Renal cortex interstitium (tissue), 11 donors: ENCODE measurements at regions not wholly inside any gene's neighbourhood (a gene's known extent, or its start where the extent isn't known, plus 50 kb on each side); places are given as distances from the start of the nearest gene placed in this dataset.

Source experiments
- DNase-seq, 11 donors: peaks; one replicate each; pipeline ENCODE4 v3.0.0-alpha.2; 2013; ENCODE audit warnings: low read depth in 9 of 11, low spot score in 4 of 11; ENCODE audit errors: extremely low read depth in 1 of 11

DNA sequence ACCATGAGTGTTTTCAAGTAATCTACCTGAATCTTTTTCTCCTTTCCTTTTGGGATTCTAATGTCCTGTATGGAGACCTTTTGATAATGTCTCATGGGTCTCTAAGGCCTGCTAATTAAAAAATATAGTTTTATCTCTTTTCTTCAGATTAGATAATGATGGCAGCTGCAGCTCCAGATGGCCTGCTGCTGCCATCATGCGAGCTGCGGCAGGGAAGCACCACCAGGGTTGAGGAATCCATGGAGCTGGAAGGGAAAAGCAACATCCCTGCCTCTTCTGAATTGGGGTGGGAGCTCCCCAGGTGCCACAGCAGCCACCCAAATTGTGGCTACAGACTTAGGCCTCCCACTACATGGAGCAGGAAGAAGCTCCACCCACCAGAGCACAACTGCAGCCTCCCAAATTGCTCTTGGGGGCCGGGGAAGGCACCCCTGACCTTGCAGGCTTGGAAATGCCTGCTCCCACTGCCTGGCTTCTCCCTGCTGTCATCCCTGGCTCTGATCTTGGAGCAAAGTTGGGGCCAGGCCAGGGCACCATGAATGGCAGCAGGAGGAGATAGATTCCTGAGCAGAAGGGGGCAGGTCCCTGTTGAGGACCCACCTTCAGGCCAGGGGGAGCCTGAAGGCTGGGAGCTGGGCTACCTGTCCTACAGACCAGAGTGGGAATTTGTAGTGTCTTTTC is 189.6 kb upstream of the MAN1A1 start:
- DNase-seq = no peak

DNA sequence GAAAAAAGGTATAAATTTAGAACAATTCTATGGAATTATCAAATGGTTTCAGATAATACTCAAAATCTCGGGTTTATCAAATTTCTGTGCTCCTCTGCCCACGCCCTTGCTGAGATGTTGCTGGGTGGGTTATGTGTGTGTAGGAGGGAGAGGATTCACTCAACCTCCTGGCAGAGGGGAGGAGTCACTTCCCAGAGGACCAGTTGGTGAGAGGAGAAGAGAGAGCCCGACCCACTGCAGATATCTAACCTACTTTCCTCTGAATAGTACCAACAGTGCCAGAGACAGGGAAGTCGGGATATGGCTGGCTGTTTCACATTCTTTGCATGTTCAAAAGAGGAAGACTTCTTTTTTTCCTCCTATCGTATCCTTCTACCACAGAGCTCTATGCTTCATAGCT is 187.1 kb upstream of the MAN1A1 start:
- DNase-seq = no peak

DNA sequence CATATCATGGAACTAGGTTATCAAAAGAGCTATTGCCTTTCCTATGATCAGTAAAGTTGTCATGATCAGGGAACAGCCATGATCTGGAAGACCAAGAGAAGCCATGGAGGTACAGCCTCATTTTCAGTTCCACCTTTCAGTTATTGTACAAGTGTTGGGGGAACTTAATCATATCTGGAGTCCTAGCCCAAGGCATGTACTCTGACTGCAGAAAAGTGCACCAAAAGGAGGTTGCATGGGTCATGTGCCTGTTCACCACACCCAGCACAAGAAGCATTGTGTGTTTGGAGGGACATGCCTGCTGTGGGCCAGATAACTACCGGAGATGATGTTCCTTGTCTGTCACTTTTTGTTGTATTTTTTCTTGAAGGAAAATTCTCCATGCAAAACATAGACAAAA is 185.8 kb upstream of the MAN1A1 start:
- DNase-seq = no peak

DNA sequence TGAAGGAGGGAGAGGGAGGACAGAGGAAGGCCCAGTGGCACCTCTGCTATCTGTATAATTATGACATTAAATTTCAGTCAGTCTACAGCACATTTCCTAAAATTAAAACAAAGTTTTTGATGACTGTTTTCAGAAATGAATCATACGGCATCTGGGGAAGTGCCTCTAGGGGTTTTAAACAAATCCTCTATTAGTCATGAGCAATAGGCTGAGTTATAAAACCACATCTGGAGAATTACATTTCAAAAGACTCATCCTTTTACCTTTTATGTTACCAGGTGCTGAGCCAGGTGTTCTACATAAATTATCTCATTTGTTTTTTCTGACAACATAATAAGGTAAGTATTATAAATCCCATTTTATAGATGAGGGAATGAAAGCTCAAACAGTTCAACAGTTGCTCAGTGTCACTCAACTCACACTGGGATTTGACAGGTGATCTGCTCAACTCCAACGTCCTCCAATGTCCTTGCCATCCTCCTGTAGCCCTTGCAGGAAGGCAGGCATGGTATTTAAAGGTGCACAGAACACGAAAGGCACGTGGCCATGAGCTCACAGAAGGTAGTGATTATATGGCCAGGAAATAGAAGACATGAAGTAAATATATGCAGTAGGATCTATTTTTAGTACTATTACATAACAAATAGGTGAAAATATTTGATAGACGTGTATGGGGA is 184.2 kb upstream of the MAN1A1 start:
- DNase-seq = no peak

DNA sequence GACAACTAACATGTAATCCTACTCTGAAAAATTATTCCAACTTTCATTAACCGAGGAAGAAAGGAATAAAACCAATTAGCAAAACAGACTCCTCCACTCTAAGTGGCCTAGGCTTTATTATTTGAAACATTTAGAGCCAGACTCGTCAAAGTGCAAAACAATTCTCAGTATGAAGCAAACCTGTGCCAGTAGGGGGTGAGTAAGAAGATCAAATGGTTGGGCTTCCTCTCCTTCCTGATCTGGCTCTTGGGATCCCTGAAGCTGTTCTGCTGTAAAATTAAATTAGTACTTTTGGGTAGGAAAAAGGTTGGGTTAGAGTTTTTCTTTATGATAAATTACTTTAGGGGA is 177.6 kb upstream of the MAN1A1 start:
- no peak for DNase-seq

DNA sequence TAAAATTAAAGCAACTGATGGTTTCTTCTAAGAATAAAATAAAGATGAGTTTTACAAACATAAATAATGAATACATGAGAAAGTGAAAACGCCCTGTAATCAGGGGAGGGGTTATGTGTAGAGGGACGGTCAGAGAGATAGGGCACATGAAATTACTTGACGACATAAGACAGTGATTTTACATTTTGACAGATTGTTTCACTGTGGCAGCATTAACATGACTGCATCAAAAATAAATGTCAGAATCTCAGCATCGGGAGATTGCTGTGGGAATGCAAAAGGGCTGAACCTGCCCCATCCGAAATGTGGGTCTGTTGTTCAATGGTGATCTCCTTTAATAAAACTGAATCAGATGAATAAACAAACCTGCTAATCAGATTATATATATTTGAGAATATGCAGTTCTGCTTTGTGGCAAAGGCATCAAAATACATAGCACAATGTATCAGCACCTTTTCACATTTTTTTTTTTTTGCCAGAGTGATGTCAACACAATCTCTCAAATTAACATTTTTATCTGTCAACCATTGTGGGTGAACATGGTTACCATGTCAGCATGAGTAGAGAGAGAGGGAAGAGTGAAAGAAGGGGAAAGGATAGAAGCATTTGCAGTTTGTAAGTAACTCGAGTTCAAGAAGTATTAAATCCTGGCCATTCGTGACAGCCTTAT is 177.1 kb upstream of the MAN1A1 start:
- DNase-seq = no peak

DNA sequence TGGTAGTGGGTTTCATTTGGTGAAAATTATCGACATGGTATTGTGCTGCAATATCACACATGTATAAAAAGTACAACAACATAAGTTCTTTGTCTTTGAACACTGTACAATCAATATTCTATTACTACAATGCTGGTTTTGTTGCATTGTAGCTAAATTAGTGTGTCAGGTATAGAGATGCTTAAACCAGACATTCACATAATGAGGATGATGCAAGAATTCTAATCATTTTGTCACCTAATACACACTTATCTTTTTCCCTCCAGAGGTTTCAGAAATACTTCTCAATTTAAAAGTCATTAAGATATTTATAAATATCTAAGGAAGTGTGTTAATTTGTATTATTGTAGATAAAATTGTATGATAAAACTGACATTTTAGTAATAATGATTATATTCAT is 174.8 kb upstream of the MAN1A1 start:
- no peak for DNase-seq

DNA sequence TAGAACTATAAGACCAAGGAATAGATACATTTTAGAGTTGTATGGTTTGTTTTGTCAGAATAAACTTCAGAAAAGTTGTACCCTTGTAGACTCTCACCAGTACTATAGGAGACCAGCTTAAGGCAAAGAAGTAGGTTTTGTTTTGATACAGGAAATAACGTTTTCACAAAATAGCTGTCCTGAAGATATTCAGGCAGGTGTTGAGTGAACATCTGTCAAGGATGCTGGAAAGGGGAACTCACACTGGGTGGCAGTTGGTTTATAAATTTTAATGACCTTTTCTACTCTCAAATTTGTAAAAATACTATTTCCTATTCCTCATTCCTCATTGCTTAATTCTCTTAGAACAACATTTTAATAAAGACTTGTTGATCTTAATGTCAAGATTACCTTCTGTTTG is 174.0 kb upstream of the MAN1A1 start:
- no peak for DNase-seq

DNA sequence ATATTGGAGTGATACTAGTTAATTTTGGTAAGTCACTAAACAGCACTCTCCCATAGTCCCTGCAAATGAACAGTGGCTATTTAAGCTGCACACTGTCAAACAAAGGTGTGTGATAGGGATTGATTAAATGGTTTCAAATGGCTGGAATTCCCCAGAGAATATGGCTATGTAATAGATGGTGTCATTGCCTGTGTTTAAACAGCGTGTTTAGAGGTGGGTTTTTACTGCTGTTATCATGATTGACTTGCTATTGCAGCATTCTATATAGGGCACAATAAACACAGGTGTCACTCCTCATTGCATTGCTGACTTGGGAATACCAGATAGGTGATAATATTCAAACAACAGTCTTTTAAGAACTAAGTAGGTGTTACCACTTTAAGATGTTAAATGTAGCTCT is 171.7 kb upstream of the MAN1A1 start:
- DNase-seq = no peak

DNA sequence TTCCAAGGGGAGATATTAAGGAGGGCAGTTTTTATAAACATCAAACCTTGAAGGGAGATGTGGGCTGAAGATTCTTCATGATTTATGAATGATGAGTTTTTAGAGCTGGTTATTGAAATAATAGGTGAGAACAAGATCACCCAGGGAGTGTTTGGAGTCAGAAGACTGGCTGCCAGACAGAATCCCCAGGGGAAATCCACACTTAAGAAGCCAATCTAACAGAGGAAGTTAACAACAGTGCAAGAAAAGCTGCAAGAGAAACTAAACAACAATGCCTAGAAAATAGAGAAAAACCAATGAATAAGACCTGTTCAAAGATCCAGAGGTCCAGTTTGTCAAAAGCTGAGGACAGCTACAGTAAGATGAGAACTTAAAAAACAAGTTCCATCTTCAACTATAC is 167.9 kb upstream of the MAN1A1 start:
- no peak for DNase-seq

DNA sequence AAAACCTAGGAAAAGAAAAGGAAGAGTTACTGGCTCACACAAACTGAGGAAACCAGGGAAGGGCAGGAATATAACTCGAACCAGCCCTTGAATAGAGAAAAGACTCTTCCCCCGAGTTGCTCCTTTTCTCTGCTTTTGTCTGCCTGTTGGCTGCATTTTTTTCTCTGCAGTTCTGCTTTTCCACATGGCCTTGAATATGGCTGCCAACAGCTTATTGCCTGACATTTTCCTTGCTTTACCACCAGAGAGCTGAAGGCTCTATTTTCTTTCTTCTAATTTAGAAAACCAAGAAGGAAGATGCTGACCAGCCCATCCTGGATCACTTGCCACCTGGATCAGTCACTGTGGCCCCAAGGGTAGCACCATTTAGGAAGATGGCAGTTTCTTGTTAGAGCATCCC is 164.8 kb upstream of the MAN1A1 start:
- no peak for DNase-seq

DNA sequence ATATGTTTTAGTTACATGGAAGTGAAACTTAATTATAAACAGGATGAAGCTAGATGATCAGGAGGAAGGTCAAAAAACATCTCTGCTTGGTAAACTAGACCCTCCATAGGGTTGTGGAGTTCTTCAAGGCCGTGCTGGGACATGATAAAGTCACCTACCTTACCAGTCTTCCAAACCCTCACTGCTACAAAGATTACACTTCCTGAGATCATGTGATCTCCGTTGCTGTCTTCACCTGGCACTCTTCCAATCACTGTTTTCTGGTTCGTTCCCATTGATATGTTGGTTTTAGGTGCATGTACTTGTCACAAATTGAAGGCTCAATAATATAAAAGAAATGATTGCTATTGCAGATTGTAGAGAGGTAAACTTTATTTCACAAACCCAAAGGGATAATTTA is 161.5 kb upstream of the MAN1A1 start:
- DNase-seq = no peak

DNA sequence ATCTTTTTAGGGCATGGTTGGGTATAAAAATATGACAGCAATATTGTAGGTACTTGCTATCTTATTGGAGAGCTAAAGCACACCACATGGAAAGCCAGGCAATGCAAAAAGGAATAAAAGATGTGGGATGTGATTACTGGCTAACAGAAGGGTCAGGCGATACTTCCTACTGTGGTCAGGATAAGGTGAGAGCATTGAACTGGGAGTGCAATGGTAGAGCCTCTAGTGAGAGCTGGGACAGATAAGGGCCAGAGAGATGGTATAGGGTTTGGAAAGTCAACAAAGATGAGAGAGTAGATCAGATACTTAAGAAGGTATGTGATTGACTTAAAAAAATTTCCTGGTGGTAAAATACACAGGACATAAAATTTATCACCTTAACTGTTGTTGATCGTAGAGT is 160.7 kb upstream of the MAN1A1 start:
- DNase-seq = no peak

DNA sequence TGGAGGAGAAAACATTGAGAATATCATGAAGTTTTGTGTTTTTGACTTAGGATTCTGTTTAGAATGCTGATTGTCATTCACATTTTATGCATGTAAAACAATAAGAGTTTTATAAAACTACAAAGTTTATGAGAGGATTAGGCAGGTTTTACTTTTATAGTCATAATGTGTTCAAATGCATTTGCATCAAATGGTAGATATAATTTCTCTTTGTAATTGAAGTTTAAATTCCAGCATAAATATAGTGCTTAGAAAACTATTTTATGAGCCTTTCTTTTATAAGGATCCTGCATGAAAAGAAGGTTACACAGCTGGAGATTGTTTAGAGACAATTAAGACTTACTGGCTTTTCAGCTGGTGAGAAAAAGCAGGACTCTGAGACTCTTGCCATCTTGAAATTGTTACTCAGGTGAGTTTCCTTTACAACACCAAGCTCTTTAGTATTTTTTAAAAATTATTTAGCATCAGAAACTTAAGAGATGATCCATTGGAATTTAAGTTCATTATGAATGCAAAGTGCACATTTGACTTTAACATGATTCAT is 157.1 kb upstream of the MAN1A1 start:
- no peak for DNase-seq

DNA sequence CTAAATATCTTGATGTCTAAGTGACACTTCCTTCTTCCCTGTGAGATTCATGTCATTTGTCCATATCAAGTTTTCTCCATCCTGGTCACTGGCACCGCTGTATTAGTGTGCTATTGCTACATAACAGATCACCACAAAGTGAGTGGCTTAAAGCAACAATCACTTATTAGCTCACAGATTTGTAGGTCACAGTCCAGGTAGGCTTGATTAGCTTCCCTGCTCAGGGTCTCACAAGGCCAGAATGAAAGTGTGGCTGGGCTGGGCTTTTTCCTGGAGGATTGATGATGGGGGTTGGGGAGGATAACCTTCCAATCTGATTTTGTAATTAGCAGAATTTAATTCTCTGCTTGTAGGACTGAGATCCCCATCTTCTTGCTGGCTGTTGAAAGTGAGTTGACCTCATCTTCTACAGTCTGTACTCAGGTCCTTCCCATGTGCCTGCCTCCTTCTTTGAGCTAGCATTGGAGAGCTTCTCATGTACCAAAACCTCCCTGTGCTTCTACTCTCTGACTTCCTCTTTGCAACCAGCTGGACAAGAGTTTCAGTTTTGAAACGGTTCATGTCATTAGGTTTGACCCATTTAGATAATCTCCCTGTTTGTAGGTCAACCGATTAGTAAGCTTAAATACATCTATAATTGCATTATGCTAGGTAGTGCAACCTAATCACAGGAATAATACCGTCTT is 152.4 kb upstream of the MAN1A1 start:
- no peak for DNase-seq

DNA sequence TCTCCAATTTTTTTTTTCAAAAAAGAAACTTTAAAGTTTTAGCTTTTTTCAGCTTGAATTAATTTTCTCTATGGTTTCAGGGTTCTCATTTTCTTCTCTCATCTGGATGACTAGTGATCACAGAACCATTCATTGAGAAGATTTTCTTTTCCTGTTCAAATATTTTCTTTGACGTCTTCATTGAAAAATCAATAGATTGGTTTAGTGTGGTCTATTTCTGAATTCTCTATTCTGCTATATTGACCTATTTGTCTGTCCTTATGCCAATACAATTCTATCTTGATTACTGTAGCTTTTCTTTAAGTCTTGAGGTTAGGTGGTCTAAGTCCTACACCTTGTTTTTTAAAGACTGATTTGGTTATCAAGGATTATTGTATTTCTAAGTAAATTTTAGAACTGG is 150.2 kb upstream of the MAN1A1 start:
- DNase-seq = no peak

DNA sequence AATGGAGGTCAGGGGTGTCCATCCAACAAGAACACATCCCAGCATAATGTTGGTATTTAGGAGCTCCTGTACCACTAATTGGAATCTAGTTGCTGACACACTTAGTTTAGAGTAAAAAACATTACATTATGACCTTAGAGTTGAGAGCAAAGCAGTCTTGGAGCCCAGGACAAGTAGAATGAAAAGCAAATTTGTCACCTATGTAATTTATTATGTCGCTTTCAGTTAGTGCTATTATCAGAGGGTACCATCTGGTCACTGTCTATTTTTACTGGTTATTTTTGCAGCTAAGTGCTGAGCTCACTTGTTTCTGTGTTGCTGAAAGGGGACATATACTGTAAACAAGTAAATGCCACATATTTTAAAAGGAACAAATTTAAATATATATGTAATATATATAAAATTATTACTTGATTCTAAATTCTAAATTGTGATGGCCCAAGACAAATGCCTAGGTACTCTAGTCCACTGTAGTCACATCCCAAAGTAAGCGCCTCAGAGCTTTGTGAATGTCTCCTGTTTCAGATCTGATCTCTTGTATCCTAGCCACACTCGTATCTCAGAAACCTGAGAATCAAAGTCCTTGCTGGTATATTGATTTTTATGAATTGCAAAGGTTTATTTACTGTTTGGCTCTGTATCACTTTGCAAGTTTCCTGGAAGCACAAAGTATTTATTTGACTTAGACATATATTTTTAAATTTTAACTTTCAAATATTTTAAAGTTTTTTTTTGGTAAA is 148.6 kb upstream of the MAN1A1 start:
- DNase-seq = no peak

DNA sequence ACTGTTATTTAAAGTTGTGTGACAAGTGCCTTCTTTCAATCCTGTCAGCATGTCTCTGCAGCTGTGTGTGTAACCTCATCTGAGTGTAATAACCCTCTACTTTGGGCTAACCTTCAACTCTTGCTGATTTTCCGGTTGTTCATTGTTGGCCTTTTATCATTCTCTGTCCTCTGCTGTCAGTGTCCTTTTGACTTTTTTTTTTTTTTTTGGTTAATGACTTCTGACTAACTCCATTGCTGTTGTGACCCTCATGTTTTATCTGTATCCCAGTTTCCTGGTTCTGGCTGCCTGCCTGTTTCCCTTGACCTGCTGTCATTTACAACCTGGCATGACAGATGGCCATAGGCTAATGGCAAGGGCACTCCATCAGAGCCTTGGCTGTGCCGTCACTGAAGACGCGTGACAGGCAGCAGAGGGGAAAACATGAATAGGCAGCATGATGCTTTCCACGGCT is 145.7 kb upstream of the MAN1A1 start:
- DNase-seq = peak in 2 of 11 donors; percentile 20 to 32

DNA sequence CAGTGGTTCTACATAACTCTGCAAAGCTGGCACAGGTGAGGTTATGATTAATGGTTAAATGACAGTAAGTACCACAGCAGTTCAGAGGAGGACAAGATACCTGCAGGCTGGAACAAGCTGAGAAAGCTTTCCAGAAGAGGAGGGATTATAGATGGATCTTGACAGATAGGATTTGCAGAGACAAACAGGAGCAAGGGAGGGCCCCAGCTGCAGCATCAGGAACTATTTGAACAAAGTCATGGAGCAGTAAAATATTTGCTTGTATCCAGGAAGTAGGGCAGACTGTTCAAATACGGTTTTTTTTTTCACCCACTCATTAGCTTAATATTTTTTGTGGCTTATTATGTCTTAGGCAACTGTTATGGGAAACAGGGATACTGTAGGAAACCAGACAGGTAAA is 144.4 kb upstream of the MAN1A1 start:
- no peak for DNase-seq
